GM19328 (cell line): ENCODE measurements at regions not wholly inside any gene's neighbourhood (a gene's known extent, or its start where the extent isn't known, plus 50 kb on each side); places are given as distances from the start of the nearest gene placed in this dataset.
"Not testable (repeated sequence)": the region's sequence is repeated elsewhere in the genome, so short reads cannot be mapped to it uniquely, and the experiment has no call there.

ENCODE experiments used
- ATAC-seq: cut with Tn5 transposase; IDR thresholded peaks from one replicate; pipeline ENCODE4 v1.9.1; 2021; ENCODE audit warnings: mild to moderate bottlenecking, moderate library complexity; ENCODE audit not compliant: unreplicated experiment

- ATAC-seq: no peak
These were observed 141.6 kb upstream of the RIOK3 start for GRCh38 chr18:23311351-23312121.

GRCh38 chr18:23313379-23313778 lies 139.7 kb upstream of the RIOK3 start:
- ATAC-seq: no peak

- no peak for ATAC-seq
These were observed 138.4 kb upstream of the RIOK3 start for GRCh38 chr18:23314672-23315071.

GRCh38 chr18:23316316-23316715 lies 136.8 kb upstream of the RIOK3 start:
- no peak for ATAC-seq

- no peak for ATAC-seq
These were observed 136.1 kb upstream of the RIOK3 start for GRCh38 chr18:23316988-23317387.

GRCh38 chr18:23317975-23318675 lies 135.0 kb upstream of the RIOK3 start:
- no peak for ATAC-seq

GRCh38 chr18:23320709-23321236 lies 132.3 kb upstream of the RIOK3 start:
- no peak for ATAC-seq

GRCh38 chr18:23321996-23322395 lies 131.1 kb upstream of the RIOK3 start:
- ATAC-seq: no peak

- ATAC-seq: no peak
These were observed 128.9 kb upstream of the RIOK3 start for GRCh38 chr18:23324056-23324811.

- ATAC-seq: no peak
These were observed 128.2 kb upstream of the RIOK3 start for GRCh38 chr18:23324861-23325260.

- ATAC-seq: not testable (repeated sequence)
These were observed 123.4 kb upstream of the RIOK3 start for GRCh38 chr18:23329671-23330070.

GRCh38 chr18:23330423-23330822 lies 122.7 kb upstream of the RIOK3 start:
- peak; percentile 86 for ATAC-seq

GRCh38 chr18:23331091-23331920 lies 121.8 kb upstream of the RIOK3 start:
- no peak for ATAC-seq

GRCh38 chr18:23332356-23332755 lies 120.7 kb upstream of the RIOK3 start:
- no peak for ATAC-seq

GRCh38 chr18:23333827-23334226 lies 119.3 kb upstream of the RIOK3 start:
- no peak for ATAC-seq

- no peak for ATAC-seq
These were observed 118.5 kb upstream of the RIOK3 start for GRCh38 chr18:23334569-23334968.

GRCh38 chr18:23336101-23336500 lies 117.0 kb upstream of the RIOK3 start:
- no peak for ATAC-seq

GRCh38 chr18:23337599-23338444 lies 115.3 kb upstream of the RIOK3 start:
- no peak for ATAC-seq

GRCh38 chr18:23340661-23341060 lies 112.4 kb upstream of the RIOK3 start:
- no peak for ATAC-seq

- no peak for ATAC-seq
These were observed 111.7 kb upstream of the RIOK3 start for GRCh38 chr18:23341383-23341782.
